A673 (cell line): ENCODE measurements at regions not wholly inside any gene's neighbourhood (a gene's known extent, or its start where the extent isn't known, plus 50 kb on each side); places are given as distances from the start of the nearest gene placed in this dataset.

Experiments used
- EZH2 ChIP-seq: fragments of 200-600 bp; sonication (generic); IDR thresholded peaks from 2 replicates; pipeline ENCODE4 v1.6.1; 2017; ENCODE audit warnings: borderline replicate concordance, low read depth, mild to moderate bottlenecking, mixed read lengths, antibody characterized with exemption, low read length; ENCODE audit not compliant: poor library complexity, severe bottlenecking
- TF ChIP-seq, protein P1 (sequence below): fragments of 300-800, 200-600 bp; sonication (generic); conservative IDR thresholded peaks from 2 replicates; pipeline ENCODE4 v1.5.1; 2017; ENCODE audit warnings: low read depth, mild to moderate bottlenecking, antibody characterized with exemption, low read length, moderate library complexity, mixed read lengths

DNA sequence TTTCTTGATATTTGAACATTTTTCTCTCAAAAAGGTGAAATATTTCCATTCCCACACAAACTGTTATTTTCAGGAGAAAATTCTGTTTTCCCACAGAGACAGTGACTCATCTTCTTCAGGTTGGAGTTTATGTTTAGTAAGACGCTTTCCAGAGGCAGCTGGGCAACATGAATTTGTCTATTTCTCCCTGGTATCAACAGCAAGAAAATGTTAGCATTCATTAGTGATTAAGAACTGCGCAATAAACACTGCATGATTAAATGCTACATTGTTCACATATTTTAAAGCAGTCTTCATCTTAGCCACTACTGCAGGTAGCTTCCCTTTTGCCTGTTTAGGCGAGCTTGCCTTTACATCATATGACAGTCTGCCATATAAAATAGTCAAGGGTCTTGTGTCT, 295.7 kb downstream of the C6orf118 start:
- TF ChIP-seq EZH2 = no peak
- TF ChIP-seq, protein P1, sequence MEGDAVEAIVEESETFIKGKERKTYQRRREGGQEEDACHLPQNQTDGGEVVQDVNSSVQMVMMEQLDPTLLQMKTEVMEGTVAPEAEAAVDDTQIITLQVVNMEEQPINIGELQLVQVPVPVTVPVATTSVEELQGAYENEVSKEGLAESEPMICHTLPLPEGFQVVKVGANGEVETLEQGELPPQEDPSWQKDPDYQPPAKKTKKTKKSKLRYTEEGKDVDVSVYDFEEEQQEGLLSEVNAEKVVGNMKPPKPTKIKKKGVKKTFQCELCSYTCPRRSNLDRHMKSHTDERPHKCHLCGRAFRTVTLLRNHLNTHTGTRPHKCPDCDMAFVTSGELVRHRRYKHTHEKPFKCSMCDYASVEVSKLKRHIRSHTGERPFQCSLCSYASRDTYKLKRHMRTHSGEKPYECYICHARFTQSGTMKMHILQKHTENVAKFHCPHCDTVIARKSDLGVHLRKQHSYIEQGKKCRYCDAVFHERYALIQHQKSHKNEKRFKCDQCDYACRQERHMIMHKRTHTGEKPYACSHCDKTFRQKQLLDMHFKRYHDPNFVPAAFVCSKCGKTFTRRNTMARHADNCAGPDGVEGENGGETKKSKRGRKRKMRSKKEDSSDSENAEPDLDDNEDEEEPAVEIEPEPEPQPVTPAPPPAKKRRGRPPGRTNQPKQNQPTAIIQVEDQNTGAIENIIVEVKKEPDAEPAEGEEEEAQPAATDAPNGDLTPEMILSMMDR = no peak
